ENCODE measurements at regions not wholly inside any gene's neighbourhood (a gene's known extent, or its start where the extent isn't known, plus 50 kb on each side); places are given as distances from the start of the nearest gene placed in this dataset.

DNA sequence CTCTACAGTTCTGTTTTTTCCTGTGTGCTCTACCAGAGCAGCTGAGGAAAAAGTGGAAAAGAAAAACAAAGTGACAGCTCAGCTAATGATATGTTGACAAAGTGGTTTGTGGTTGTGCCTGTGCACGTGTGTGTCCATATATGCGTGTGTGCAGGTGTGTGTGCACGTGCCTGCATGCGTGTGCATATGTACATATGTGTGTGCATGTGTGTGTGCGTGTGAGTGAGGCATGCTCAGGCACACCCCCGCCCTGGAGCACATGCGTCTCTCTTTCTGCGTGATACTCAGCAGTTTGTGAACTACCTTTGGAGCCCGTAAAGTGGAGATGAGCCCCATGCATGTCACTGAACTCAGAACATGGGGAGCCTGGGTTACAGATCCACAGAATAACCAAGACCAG, 84.5 kb upstream of the GPR26 start:
- CTCF ChIA-PET = interaction anchor here (0.5 to 6.4 kb wide), 18 partner anchors 8 to 808 kb away, joined by 3 to 89 read pairs (median 4); no protein-coding TSS in a partner anchor
- Histone ChIP-seq H3K36me3 (ENCODE audit: control insufficient read depth in 2 of 2, insufficient read depth in 1 of 2, low read length in 2 of 2) (no peaks in the 10 kb centered on the region), H3K27ac (ENCODE audit: extremely low read depth, low read depth, low read length) (no peak overlapping the region), H3K4me1 (ENCODE audit: control insufficient read depth, insufficient read depth, low read length) (0 out of 2 replicates have a peak, but pooled peaks cover 2% of the 10 kb centered on the region), H3K4me3 (ENCODE audit: low read depth, low read length) (no peak overlapping the region), H3K9me3 (ENCODE audit: control insufficient read depth, insufficient read depth, low read depth, low read length) (no peaks in the 10 kb centered on the region)
- TF ChIP-seq, protein P1, sequence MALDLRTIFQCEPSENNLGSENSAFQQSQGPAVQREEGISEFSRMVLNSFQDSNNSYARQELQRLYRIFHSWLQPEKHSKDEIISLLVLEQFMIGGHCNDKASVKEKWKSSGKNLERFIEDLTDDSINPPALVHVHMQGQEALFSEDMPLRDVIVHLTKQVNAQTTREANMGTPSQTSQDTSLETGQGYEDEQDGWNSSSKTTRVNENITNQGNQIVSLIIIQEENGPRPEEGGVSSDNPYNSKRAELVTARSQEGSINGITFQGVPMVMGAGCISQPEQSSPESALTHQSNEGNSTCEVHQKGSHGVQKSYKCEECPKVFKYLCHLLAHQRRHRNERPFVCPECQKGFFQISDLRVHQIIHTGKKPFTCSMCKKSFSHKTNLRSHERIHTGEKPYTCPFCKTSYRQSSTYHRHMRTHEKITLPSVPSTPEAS (tag by site-specific recombination; IDR thresholded peaks at IDR 0.05) = peak; percentile 55; the same call in 1 of the 2 replicates
- TF ChIP-seq ZNF138 (tag by site-specific recombination; IDR thresholded peaks at IDR 0.05; ENCODE audit: borderline replicate concordance) = no peak
- POLR2A ChIA-PET = interaction anchor here (2.2 kb wide), 1 partner anchor 386 kb away, joined by 4 read pairs; no protein-coding TSS in a partner anchor

DNA sequence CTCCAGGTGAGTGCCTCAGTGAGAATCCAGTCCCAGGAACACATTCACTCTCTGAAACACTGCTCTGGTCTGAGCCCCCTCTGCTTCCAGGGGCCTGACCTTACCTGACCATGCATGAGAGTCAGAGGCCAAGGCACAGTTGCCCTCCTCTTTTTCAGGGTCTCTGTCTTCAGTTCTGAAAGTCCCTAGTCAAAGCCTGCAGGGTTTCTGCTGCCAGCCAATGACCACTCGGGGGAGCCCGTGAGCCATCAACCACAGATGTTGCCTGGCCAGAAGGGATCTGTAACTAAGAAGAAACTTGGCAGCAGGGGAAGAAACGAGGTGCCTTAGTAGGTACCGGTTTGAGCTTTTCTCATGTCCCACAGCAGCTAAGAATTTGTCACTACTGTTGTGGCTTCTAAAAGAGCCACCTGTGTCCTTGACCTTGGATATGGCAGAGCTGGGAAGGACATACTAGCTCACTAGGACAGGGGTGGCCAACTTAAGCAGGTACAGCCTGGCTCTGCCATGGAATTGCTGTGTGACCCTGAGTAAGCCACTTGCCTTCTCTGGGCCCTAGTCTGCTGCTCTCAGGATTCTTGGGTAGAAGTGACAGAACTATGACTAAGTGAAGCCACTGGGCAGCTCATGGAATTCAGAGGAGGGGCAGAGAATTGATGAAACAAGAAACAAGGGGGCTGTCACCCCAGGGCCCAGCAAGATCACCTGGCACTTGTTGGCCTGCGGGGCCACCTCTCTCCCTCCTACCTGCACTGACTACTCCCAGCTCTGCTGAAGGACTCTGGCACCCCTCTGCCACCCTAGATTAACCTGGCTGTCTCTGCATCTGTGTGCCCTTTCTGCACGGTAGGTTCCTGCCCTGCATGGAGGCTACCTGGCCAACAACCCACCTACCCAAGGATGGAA, 83.8 kb upstream of the GPR26 start:
- 0 out of 2 replicates have a peak, but pooled peaks cover 2% of the 10 kb centered on the region for H3K4me1 ChIP-seq (ENCODE audit: control insufficient read depth, insufficient read depth, low read length)
- no peaks in the 10 kb centered on the region for H3K9me3 ChIP-seq (ENCODE audit: control insufficient read depth, insufficient read depth, low read depth, low read length)
- TF ChIP-seq CTCF (tag by site-specific recombination; IDR thresholded peaks at IDR 0.05) = peak; percentile 64
- TF ChIP-seq ZNF768 (tag by site-specific recombination; IDR thresholded peaks at IDR 0.05) = peak; percentile 41; the same call in 1 of the 2 replicates
- TF ChIP-seq ZBTB48 (tag by site-specific recombination; IDR thresholded peaks at IDR 0.05) = peak; percentile 68; the same call in 1 of the 2 replicates
- no peak for TF ChIP-seq ZNF112 (tag by site-specific recombination; IDR thresholded peaks at IDR 0.05)
- TF ChIP-seq ZNF654 (tag by site-specific recombination; IDR thresholded peaks at IDR 0.05; ENCODE audit: low read depth) = peak; percentile 81
- POLR2A ChIA-PET = interaction anchor here (2.2 kb wide), 1 partner anchor 385 kb away, joined by 4 read pairs; no protein-coding TSS in a partner anchor
- H3K27ac ChIP-seq (ENCODE audit: extremely low read depth, low read depth, low read length) = no peak overlapping the region
- H3K36me3 ChIP-seq (ENCODE audit: control insufficient read depth in 2 of 2, insufficient read depth in 1 of 2, low read length in 2 of 2) = no peaks in the 10 kb centered on the region
- CTCF ChIA-PET = interaction anchor here (0.5 to 6.4 kb wide), 43 partner anchors 8 to 811 kb away, joined by 3 to 89 read pairs (median 3); no protein-coding TSS in a partner anchor
- no peak overlapping the region for H3K4me3 ChIP-seq (ENCODE audit: low read depth, low read length)

GRCh38 chr10:123583639-123584418, 82.3 kb upstream of the GPR26 start:
- ChIA-PET POLR2A (interaction anchor here (2.2 kb wide), 1 partner anchor 383 kb away, joined by 4 read pairs; no protein-coding TSS in a partner anchor), CTCF (interaction anchor here (0.6 to 6.4 kb wide), 19 partner anchors 10 to 810 kb away, joined by 3 to 89 read pairs (median 4); no protein-coding TSS in a partner anchor)
- Histone ChIP-seq H3K4me3 (ENCODE audit: low read depth, low read length) (no peak overlapping the region), H3K4me1 (ENCODE audit: control insufficient read depth, insufficient read depth, low read length) (no peaks in the 10 kb centered on the region), H3K27ac (ENCODE audit: extremely low read depth, low read depth, low read length) (no peak overlapping the region), H3K9me3 (ENCODE audit: control insufficient read depth, insufficient read depth, low read depth, low read length) (no peaks in the 10 kb centered on the region), H3K36me3 (ENCODE audit: control insufficient read depth in 2 of 2, insufficient read depth in 1 of 2, low read length in 2 of 2) (no peaks in the 10 kb centered on the region)
- no peak for TF ChIP-seq ZNF223 (tag by site-specific recombination; IDR thresholded peaks at IDR 0.05)
- peak; percentile 53; the same call in 1 of the 2 replicates for TF ChIP-seq FEZF1 (tag by site-specific recombination; IDR thresholded peaks at IDR 0.05)
- no peak for TF ChIP-seq ZNF585B (tag by site-specific recombination; IDR thresholded peaks at IDR 0.05)
- TF ChIP-seq ZNF16 (tag by site-specific recombination; IDR thresholded peaks at IDR 0.05; ENCODE audit: low read depth) = no peak
- TF ChIP-seq SP2 (tag by site-specific recombination; IDR thresholded peaks at IDR 0.05) = no peak
- TF ChIP-seq, protein P2, sequence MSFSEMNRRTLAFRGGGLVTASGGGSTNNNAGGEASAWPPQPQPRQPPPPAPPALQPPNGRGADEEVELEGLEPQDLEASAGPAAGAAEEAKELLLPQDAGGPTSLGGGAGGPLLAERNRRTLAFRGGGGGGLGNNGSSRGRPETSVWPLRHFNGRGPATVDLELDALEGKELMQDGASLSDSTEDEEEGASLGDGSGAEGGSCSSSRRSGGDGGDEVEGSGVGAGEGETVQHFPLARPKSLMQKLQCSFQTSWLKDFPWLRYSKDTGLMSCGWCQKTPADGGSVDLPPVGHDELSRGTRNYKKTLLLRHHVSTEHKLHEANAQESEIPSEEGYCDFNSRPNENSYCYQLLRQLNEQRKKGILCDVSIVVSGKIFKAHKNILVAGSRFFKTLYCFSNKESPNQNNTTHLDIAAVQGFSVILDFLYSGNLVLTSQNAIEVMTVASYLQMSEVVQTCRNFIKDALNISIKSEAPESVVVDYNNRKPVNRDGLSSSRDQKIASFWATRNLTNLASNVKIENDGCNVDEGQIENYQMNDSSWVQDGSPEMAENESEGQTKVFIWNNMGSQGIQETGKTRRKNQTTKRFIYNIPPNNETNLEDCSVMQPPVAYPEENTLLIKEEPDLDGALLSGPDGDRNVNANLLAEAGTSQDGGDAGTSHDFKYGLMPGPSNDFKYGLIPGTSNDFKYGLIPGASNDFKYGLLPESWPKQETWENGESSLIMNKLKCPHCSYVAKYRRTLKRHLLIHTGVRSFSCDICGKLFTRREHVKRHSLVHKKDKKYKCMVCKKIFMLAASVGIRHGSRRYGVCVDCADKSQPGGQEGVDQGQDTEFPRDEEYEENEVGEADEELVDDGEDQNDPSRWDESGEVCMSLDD (tag by site-specific recombination; IDR thresholded peaks at IDR 0.05) = no peak
- no peak for TF ChIP-seq MYNN (tag by site-specific recombination; IDR thresholded peaks at IDR 0.05; ENCODE audit: borderline replicate concordance)
- TF ChIP-seq ZEB2 (tag by site-specific recombination; IDR thresholded peaks at IDR 0.05) = no peak
- TF ChIP-seq ZNF555 (tag by site-specific recombination; conservative IDR thresholded peaks at IDR 0.05) = no peak
- no peak for TF ChIP-seq ZBTB21 (tag by site-specific recombination; IDR thresholded peaks at IDR 0.05)
- TF ChIP-seq KLF9 (tag by site-specific recombination; IDR thresholded peaks at IDR 0.05; ENCODE audit: low read depth) = no peak
- TF ChIP-seq GLI4 (tag by site-specific recombination; IDR thresholded peaks at IDR 0.05) = no peak

All from HEK293 (cell line).